Stimulated activated CD4-positive, alpha-beta T cell treated with anti-CD3 and anti-CD28 coated beads, Interleukin-12 subunit alpha, Interleukin-12 subunit beta, amount 100 ng/mL, for 24 hours (primary cell): ENCODE measurements at regions not wholly inside any gene's neighbourhood (a gene's known extent, or its start where the extent isn't known, plus 50 kb on each side); places are given as distances from the start of the nearest gene placed in this dataset.

ENCODE experiments used
- DNase-seq, 2 experiments: peaks; one replicate each; pipeline ENCODE4 v3.0.0-alpha.2; 2020; ENCODE audit warnings: low read depth in 2 of 2

- DNase-seq, result no peak
Measured at GRCh38 chr5:72000707-72001106, 106.6 kb upstream of the MAP1B start.

DNA sequence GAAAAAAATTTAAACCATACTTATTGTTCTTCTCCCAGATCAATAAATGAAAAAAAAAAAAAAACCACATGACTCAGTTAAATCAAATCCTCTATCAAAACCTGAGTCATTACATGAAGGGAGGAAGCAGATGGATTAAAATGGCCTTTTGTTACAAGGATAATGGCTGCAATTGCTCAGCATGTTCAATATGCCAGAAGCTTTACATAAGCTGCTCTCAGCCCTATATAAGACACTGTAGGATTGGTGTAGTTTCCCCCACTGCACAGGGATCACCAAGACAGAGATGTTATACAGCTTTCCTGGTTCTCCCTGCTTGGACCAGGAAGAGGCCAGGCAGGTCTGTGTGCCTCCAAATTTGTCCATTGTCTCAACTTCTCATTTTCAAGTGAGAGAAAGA is 101.6 kb upstream of the MAP1B start:
- DNase-seq, result no peak

GRCh38 chr5:72006361-72006760 is 100.9 kb upstream of the MAP1B start:
- no peak for DNase-seq

DNA sequence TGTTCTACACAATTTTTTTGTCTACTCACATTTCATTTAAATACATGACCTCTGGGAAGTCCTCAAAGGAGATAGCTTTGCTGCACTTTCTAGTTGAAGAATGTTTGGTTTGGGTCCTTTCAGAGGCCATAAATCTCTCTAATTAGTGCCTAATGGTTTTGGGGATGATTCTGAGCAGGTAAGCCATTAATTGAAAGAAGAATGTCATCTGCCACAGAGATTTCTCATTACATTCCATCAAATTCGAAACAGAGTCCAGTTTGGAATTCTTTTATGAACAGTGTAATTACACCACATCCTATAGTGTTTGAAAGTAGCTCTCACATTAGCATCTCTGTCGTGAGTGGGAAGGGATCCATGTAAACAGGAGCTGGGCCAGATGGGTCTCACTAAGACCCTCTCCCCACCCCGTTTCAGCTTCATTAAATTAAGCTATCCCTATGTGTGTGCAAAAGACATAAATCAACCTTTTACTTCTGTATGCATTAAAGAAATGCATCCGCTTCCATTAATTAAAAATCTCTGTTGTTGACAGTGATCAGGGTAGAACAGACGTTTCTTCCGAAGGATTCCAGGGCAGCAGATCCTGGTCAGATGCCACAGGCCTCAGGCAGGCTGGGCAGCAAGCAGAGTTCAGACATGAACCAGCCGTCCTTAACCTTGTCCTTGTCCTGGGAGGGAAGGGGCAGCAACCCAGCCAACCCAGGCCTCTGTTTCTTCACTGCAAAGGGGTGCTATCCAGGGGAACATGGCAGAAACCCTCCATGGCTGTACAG is 99.8 kb upstream of the MAP1B start:
- DNase-seq, result no peak

DNA sequence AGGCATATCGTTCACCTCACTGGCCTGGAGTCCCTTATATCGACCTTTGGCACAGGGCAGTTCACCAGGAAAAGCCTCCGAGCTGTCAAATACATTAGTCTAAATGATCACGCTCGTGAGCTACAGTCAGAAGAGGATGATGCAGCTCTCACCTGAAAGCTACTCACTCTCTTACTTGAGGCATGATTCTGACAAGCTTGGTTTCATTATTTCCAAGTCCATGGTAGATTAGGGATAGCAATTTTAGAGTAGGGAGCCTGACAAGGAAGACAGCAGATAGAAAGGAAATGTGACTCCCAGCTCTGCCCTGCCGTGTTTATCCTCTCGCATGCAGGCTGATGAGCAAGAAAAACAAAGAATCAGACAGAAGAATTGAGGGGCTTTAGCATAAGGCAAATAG is 98.0 kb upstream of the MAP1B start:
- DNase-seq, result no peak

GRCh38 chr5:72010430-72010829 is 96.8 kb upstream of the MAP1B start:
- DNase-seq, result no peak

GRCh38 chr5:72012906-72013305 is 94.4 kb upstream of the MAP1B start:
- no peak for DNase-seq

DNA sequence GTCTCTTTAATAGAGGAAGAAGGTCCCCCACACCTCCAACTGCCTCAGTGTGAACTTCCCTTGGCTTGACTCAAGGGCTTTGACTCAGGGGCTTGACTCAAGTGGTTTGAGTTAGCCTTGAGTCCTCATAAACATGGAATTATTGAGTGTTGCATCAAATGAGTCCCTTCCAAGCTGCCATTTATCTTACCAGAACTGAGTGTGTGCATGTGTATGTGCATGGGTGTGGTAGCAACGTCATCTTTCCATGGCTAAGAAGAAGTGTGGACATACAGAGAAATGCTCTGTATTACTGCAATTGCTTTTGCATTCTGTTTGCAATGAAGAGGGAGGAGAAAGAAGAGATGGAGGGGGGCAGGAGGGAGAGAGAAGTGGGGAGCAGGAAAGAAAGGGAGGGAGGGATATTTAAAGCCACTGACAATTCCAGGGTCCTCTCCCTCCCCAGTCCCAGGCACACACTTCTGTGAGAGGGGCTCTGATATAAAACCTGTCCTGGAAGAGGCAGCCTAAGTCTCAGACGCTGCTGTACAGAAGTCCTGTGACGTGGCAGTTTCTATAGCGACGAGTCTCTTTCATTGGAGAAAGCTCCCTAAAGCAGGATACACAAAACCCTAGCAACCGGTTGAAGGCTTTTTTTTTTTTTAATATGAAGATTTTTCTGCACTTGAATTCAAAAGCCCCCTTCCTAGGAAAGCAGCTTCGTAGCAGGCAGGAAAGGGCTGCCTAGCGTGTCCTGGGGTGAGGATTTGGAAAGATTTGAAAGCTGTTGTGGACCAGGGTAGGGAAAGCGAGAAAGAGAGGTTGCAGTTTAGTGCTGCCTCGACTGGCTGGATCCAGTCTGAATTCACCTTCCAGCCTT is 93.3 kb upstream of the MAP1B start:
- no peak for DNase-seq

DNA sequence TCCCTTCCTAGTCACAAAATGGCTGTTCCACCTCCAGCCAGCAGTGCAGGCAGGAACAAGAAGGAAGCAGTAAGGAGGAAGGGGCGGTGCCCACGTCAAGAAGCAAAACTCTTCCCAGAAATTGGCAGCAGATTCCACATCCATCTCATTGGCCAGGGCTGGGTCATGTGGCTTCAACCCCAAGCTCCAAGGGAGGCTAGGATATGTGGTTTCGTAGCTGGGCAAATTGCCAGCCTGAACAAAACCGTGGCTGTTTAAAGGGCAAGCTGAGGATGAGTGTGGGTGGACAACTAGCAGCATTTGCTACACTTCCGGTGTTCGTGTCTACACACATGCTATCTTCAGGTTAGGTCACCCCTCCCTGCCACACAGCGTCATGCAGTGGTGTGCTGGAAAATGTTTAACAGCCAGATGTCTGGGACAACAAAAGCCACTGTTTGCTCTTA is 92.1 kb upstream of the MAP1B start:
- DNase-seq, result no peak

DNA sequence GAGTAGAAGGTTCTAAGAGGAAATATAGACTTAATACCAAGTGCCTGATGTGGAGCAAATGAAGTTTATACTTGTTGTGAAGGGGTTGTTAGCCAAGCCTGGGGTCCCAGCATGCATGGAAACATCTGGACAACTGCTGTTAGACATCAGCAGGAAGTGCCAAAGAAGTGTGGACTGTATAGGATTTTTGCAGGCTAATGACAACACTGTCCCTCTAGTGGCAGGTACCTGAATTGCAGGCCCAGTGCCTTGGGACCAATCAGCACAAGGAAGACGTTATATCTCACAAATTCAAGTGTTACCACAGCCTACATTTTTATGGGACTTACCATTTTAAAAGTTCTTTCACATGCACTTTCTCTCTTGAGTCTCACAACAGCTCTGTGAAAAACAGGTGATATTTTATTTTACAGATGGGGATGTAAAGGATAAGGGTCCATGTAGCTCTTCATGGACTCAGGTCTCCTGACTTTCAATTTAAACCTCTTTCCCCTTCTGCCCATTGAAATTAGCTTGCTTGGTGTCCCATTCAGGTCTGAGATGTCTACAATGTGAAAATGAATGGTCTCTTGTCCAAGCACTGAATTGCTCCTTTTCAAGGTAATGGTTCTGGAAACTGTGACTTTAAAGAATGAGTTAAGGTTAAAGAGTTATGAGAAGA is 89.0 kb upstream of the MAP1B start:
- peak; percentile 33 to 68 for DNase-seq

GRCh38 chr5:72020161-72020983 is 86.9 kb upstream of the MAP1B start:
- no peak for DNase-seq

DNA sequence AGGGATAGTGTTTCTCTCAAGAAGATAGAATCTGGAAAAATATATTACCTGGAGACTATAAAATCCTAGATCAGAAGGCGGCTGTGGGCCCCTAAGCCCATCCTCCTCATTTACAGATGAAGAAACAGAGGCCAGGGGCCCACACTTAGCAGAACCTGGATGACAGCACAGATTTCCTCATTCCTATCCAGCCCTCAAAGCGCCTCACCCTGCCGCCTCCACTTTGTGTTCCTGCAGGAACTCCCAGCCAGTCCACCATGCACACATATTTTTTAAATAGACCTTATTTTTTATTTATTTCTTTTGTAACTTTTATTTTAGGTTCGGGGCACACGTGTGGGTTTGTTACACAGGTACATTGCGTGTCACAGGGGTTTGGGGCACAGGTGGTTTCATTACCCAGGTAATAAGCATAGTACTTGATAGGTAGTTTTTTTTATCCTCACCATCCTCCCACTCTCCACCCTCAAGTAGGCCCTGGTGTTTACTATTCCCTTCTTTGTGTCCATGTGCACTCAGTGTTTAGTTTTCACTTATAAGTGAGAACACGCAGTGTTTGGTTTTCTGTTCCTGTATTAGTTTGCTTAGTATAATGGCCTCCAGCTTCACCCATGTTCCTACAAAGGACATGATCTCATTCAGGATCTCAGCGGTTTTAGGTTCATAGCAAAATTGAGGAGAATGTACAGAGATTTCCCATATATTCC is 85.5 kb upstream of the MAP1B start:
- DNase-seq, result no peak

GRCh38 chr5:72028382-72028781 is 78.9 kb upstream of the MAP1B start:
- DNase-seq, result no peak

DNA sequence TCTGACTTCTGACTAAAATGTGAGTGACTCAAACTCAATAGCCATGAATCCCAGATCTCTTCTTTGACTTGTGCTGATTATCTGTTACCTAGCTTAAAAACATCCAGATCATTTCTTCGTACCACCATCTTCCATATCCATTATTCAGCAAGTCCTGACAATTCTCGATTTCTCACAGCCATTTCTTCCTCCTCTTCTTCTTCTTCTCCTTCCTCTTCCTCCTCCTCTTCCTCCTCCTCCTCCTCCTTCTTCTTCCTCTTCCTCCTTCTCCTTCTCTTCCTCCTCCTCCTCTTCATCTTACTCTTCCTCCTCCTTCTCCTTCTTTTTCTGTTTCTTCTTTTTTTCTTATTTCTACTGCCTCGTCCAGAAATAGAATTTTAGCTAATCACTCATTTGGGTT is 77.0 kb upstream of the MAP1B start:
- DNase-seq, result no peak

DNA sequence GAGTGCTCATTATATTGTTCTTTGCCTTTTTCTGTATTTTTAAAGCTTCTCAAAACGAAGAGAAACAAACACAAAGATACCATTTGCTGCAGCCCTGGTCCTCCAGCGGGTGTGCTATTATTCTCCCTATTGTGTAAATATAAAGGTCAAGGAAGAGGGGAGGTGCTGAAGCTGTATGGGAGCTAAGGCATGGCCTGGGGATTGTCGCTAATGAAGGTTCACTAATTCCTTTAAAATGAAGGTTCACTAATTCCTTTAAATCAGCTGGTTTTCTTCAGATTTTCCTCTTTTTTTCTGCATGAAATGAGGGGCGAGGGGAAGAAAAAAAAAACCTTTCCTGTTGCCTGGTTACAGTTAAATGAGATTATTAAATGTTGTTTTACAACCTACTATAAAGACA is 74.5 kb upstream of the MAP1B start:
- no peak for DNase-seq

GRCh38 chr5:72034770-72035169 is 72.5 kb upstream of the MAP1B start:
- DNase-seq, result no peak

GRCh38 chr5:72035831-72036230 is 71.4 kb upstream of the MAP1B start:
- DNase-seq, result no peak

DNA sequence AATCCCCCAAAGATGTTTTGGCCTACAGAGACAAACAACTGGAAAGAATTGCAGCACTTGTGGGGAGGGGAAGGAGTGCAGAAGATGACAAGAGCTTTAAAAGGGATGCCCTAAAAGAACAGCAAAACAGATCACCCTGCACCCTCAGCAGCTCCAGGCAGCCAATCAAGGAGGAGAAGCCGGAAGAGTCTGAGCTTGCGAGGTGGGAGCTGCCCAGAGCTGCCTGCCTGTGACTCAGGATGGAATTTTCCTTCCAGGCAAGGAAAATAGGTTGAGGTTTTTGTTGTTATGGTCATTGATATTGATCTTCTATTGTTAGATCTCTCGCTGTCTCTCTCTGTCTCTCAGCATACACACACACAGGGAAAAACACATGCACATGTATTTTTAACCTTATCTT is 70.3 kb upstream of the MAP1B start:
- DNase-seq, result no peak

DNA sequence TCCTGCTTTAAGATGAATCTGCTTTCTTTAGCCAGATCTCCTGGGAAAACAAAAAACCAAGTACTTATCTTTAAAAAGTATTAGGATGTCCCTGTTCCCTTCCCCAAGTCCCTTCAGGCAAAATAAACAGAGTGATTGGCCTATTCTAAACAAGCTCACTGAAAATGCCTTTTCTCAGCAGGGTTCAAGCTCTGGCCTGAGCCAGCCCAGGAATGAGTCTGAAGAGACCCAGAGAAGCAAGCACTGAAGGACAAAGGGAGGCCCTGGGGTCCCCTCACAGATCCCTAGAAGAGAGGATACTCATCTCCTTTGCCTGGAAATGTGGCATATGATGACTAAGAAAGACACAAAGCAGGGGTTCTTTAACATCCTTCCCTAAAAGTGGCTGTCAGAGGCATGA is 66.8 kb upstream of the MAP1B start:
- no peak for DNase-seq

GRCh38 chr5:72041654-72042053 is 65.6 kb upstream of the MAP1B start:
- DNase-seq, result no peak

GRCh38 chr5:72042097-72042496 is 65.2 kb upstream of the MAP1B start:
- DNase-seq, result no peak
